NCI-H2227 (cell line): ENCODE measurements at regions not wholly inside any gene's neighbourhood (a gene's known extent, or its start where the extent isn't known, plus 50 kb on each side); places are given as distances from the start of the nearest gene placed in this dataset.

Experiments used
- DNase-seq: peaks from one replicate; lab custom pipeline; 2025; ENCODE audit not compliant: unreplicated experiment; lab: John Stamatoyannopoulos, UW

DNA sequence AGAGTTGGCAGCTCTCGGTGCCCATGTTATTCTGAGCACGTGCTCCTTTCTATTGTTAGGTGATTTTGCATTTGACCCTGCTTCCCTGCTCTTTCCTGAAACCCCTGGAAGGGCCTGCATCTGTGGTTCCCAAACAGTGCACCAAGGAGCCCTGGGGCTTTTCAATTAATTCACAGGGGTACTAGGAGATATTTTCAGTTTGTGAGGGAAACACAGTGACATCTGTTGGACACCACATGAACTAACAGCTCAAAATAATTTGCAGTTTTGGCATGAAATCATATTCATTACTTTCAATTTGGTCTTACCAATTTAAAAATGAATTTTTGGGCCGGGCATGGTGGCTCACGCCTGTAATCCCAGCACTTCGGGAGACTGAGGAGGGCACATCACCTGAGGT is 156.6 kb downstream of the GATB start:
- no peak for DNase-seq

DNA sequence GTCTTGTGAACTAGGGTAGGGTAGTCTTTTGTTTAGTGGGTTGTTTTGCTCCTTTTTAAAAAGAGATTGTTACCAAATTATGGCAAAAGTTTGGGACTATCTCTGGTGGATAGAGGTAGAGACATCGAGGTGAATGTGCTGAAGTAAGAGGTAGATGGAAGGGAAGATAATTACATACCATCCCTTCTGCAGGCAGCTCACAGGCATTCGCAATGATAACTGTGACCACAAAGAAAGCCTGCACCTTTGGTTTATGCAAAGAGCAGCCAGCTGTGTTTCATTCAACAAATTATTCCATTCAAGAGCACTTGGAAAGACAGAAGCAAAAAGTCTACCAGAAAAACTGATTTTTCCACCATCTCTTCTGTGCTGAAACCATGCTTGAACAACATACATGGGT is 155.6 kb downstream of the GATB start:
- DNase-seq, result no peak

DNA sequence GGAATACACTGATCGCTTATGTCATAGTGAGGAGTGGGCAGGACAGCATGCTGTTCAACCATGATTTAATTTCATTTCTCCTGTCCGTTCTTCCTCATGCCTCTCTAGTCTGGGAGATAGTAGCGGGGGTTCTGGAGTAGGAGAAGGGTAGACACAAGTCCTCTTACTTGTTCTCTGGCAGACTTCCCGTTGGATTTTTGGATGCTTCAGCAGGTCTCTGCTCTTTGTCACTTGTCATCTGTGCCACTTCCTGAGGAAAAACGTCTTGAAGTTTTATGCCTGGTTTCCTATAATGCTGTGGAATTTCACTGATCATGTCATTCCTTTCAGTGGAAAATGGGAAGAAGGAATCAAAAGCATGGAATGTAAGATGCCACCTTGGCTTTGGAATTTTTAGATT is 154.7 kb downstream of the GATB start:
- DNase-seq, result no peak

DNA sequence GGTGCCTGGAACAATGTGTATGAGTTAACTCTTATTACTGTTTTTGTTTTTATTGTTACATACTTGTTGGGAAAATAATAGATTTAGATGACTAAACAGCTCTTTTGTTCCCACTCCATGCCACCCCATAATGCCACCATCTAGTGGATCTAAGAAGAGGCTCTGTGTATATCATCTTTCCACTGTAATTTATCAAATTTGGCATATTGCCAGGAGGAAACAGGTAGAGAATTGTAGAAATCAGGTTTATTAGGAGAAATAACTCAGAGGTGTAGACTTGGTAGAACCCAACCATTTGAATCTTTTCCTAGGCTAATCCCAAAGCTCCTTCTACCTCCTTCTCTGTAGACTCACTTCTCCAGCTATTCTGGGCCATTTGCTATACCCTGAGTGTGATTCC is 150.6 kb downstream of the GATB start:
- DNase-seq, result no peak

DNA sequence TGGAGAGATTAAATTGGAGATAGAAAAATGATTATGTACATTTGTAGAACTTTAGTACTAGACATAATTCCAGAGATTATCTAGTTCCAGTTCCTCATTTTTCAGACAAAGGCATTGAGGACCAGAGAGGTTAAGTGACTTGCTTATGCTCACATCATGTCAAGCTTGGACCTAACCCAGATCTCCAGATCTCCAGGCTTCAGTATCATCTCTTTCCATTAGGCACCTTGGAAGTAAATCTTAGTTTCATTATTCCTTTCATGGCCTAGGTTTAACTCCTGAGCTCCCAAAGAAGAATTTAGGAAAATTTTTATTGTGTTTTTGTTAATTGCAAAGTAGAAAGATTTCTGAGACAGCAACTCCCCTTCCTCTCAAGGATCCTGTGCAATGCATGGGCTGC is 148.8 kb downstream of the GATB start:
- DNase-seq, result no peak

DNA sequence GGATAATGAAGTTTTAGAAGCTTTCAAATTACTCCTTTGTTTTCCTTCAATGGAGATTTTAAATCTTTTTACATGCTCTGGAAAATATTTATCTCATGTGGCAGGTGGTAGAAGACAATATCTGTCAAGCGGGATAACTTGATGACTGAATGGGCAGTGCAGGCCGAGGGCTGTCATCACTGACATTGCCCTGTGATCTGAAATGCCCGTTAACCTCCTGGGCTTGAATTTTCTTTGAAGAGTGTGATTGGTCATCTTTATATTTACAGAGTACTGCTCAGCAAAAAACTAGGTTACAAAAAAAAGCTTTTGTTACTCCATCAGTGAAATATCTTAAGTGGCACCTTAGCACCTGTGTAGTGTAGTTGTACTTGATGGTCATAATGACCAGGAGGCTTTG is 147.5 kb downstream of the GATB start:
- DNase-seq, result no peak

DNA sequence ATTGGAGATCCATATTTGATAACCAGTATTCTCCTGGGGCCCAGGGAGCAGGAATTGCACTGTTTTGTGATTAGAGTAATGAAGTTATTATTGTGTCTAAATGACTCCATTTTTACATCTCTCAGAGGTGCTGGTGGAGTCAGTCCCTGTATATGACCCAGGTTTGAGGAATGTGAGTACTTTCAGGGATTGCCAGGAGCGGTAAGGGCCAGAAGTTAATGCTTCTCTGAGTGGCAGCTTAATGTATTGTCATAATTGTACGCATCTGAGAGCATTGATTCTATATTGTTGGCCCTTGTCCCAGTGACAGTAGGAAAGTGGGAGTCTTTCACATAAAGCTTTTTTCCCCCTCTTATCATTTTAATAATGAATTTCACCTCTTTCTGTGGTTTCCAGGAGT is 146.2 kb downstream of the GATB start:
- DNase-seq, result no peak

DNA sequence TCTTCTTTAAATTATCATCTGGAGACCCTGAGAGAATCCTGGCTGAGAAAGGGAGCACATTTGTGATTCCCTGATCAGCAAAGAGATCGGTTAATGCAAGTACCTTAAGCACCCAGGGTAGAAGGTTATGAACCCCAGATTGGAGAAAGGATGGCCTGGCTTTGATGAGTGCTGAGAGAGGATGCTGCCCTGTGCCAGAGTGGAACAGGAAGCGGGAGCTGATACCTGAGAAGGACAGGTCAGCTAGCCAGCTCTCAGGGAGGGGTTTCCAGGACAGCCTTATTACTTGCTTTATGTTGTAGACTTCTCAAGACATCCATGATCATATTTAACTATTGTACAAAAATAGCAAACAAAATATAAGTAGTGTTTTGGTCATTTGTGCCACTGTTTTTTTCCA is 141.9 kb downstream of the GATB start:
- no peak for DNase-seq

DNA sequence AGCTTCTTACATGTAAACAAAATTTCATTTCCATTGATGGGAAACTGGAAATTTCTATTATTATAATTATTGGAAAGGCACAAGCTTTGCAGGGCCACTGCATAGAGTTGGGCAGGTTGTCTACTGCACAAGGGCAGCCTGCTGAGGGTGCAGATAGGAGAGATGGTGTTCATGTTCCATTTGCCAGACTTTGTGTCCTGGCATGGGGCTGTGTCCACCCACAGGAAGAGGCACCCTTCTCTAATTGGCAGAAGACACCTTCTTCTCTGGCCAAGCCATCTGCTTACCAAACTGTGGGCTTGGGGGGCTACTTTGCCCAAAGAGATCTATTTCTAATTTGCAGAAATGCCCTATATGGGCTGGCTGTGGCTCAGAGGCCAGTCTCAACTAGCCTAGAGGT is 140.7 kb downstream of the GATB start:
- DNase-seq, result no peak
